Stomach (tissue), 8 donors: ENCODE measurements at regions not wholly inside any gene's neighbourhood (a gene's known extent, or its start where the extent isn't known, plus 50 kb on each side); places are given as distances from the start of the nearest gene placed in this dataset.
"Not testable (repeated sequence)": the region's sequence is repeated elsewhere in the genome, so short reads cannot be mapped to it uniquely, and the experiment has no call there.

Source experiments
- DNase-seq, 2 donors: peaks; one replicate each; pipeline versions ENCODE4 v3.0.0 to v3.0.0-alpha.2; 2013 to 2019
- H3K27ac ChIP-seq, 5 donors: fragments of 200-600 bp in 4 of 5; sonication (generic) in 4 of 5; one replicate each; pipeline ENCODE4 v1.5.1; 2013 to 2019; ENCODE audit warnings: mild to moderate bottlenecking in 1 of 5, moderate library complexity in 1 of 5
- H3K27me3 ChIP-seq, 3 donors: fragments of 200-600 bp; sonication (generic); one replicate each; pipeline ENCODE4 v1.5.1; 2017 to 2019; ENCODE audit warnings: mixed run types in 1 of 3
- H3K36me3 ChIP-seq, 4 donors: fragments of 200-600 bp; sonication (generic); 1 replicate in 3 of 4; 2 replicates in 1 of 4; pipeline ENCODE4 v1.5.1; 2016 to 2019
- H3K4me1 ChIP-seq, 4 donors: fragments of 200-600 bp; sonication (generic); one replicate each; pipeline ENCODE4 v1.5.1; 2016 to 2019
- H3K4me3 ChIP-seq, 4 donors: fragments of 200-600 bp; sonication (generic) in 3 of 4; one replicate each; pipeline ENCODE4 v1.5.1; 2016 to 2019; ENCODE audit warnings: mild to moderate bottlenecking in 1 of 4
- H3K9me3 ChIP-seq, 4 donors: fragments of 200-600 bp; sonication (generic); one replicate each; pipeline ENCODE4 v1.5.1; 2016 to 2019
- EP300 ChIP-seq: sonication (generic); formaldehyde crosslinking; IDR thresholded peaks from one replicate; pipeline ENCODE4 v1.6.1; 2017; ENCODE audit warnings: antibody characterized with exemption
- POLR2A ChIP-seq, 4 donors: fragments of 450-650 bp; IDR thresholded peaks; one replicate each; pipeline ENCODE4 v1.6.1; 2016; ENCODE audit warnings: antibody characterized with exemption in 4 of 4, control low read depth in 2 of 4, mild to moderate bottlenecking in 1 of 4, moderate library complexity in 1 of 4
- POLR2AphosphoS5 ChIP-seq, 3 donors: sonication (generic); formaldehyde crosslinking; IDR thresholded peaks; one replicate each; pipeline ENCODE4 v1.6.1; 2016; ENCODE audit warnings: antibody characterized with exemption in 3 of 3
- whole genome bisulfite sequencing, 5 donors: extraction: QIAGEN DNeasy Blood & Tissue Kit in 3 of 5; methylation state at CpG; one replicate each; pipeline versions ENCODE4 v1.1.5 to v1.1.7; 2013 to 2018; 5-methylcytosine and 5-hydroxymethylcytosine counted together
- intact Hi-C: fragments of 100-400 bp; cut with DNase I; formaldehyde crosslinking; loops from one replicate; pipeline ENCODE4 v1.15.1; 2023; ENCODE audit warnings: low total_unique reads
- TF ChIP-seq, protein P1 (sequence below), 7 experiments: fragments of 450-650 bp in 4 of 7; fragments of 200-600 bp in 3 of 7; sonication (generic) in 3 of 7; IDR thresholded peaks; one replicate each; pipeline ENCODE4 v1.5.1; 2016 to 2019; ENCODE audit warnings: antibody characterized with exemption in 7 of 7, control low read depth in 2 of 7, mild to moderate bottlenecking in 1 of 7
- donor health status: healthy with polysubstance abuse.
- donor health status: Bipolar disorder and iron deficiency.
- donor health status: healthy.

DNA sequence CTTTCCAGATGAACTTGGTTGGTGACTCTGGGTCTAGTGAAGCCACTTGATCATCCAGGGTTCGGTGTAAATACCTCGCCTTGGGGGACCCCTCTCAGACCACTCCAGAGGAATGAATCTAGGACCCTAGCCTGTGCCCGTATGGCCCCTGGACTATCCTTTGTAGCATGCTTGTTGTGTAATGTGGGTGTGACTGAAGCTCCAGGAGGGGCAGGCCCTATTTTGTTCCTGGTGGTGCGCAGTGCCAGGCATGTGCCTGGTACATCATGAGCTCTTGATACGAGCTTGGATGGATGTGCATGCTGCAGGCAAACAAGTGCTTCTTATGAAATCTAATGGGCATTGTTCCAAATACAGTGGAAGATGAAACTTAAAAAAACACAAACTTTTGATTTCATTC is 82.8 kb downstream of the EBLN2 start:
- Histone ChIP-seq H3K36me3 (no peaks in the 10 kb centered on the region), H3K9me3 (no peaks in the 10 kb centered on the region), H3K27me3 (no peaks in the 10 kb centered on the region), H3K4me3 (no peak overlapping the region), H3K27ac (no peak overlapping the region), H3K4me1 (peaks cover 0 to 12% (median 10%) of the 10 kb centered on the region in 4 donors)
- 75 to 84% (median 76%) methylated on average over 5 of the region's 5 CpGs for WGBS, 5 donors
- TF ChIP-seq, protein P1, sequence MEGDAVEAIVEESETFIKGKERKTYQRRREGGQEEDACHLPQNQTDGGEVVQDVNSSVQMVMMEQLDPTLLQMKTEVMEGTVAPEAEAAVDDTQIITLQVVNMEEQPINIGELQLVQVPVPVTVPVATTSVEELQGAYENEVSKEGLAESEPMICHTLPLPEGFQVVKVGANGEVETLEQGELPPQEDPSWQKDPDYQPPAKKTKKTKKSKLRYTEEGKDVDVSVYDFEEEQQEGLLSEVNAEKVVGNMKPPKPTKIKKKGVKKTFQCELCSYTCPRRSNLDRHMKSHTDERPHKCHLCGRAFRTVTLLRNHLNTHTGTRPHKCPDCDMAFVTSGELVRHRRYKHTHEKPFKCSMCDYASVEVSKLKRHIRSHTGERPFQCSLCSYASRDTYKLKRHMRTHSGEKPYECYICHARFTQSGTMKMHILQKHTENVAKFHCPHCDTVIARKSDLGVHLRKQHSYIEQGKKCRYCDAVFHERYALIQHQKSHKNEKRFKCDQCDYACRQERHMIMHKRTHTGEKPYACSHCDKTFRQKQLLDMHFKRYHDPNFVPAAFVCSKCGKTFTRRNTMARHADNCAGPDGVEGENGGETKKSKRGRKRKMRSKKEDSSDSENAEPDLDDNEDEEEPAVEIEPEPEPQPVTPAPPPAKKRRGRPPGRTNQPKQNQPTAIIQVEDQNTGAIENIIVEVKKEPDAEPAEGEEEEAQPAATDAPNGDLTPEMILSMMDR (IDR thresholded peaks at IDR 0.05): no peak
- TF ChIP-seq EP300 (no peak), POLR2A (IDR thresholded peaks at IDR 0.05) (no peak), POLR2AphosphoS5 (IDR thresholded peaks at IDR 0.05) (no peak)
- DNase-seq: peak in 1 of 2 donors; percentile 26
- intact Hi-C loops: no loop called here

DNA sequence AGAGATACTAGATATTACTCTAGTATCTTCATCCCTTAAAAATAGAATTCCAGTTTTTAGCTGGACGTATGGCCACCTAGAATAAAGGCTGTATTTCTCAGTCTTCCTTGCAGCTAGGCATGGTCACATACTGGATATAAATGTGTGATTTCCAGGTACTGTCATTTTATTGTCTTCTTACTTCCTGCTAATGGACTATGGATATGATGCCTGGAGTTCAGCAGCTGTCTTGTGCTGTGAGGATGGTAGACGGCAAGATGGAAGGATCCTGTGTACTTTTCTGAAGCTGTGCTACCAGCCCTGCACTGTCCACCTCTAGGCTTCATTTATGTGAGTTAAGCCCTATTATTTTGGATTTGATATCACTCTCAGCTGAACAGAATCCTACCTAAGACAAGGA is 83.4 kb downstream of the EBLN2 start:
- H3K27me3 ChIP-seq: no peaks in the 10 kb centered on the region
- H3K36me3 ChIP-seq: no peaks in the 10 kb centered on the region
- intact Hi-C loops: no loop called here
- H3K27ac ChIP-seq: no peak overlapping the region
- no peak overlapping the region for H3K4me3 ChIP-seq
- WGBS, 5 donors: 88 to 95% (median 93%) methylated on average over 2 of the region's 2 CpGs
- no peak for TF ChIP-seq POLR2AphosphoS5 (IDR thresholded peaks at IDR 0.05)
- TF ChIP-seq EP300: no peak
- TF ChIP-seq, protein P1 (IDR thresholded peaks at IDR 0.05): no peak
- TF ChIP-seq POLR2A (IDR thresholded peaks at IDR 0.05): no peak
- H3K4me1 ChIP-seq: peaks cover 0 to 12% (median 10%) of the 10 kb centered on the region in 4 donors
- H3K9me3 ChIP-seq: no peaks in the 10 kb centered on the region
- no peak for DNase-seq

DNA sequence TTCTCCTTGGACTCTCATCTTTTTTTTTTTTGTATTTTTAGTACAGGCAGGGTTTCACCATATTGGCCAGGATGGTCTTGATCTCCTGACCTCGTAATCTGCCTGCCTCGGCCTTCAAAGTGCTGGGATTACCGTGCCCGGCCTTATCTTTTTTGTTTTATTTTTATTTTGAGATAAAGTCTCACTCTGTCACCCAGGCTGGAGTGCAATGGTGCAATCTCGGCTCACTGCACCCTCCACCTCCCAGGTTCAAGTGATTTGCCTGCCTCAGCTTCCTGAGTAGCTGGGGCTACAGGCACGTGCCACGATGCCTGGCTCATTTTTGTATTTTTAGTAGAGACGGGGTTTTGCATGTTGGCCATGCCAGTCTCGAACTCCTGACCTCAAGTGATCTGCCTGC is 86.0 kb downstream of the EBLN2 start:
- DNase-seq, H3K9me3 ChIP-seq, H3K27me3 ChIP-seq, H3K4me3 ChIP-seq, H3K27ac ChIP-seq, intact Hi-C loops, H3K36me3 ChIP-seq: not testable (repeated sequence)
- 23 to 48% (median 35%) methylated on average over 9 of the region's 9 CpGs for WGBS, 5 donors
- H3K4me1 ChIP-seq: peaks cover 0 to 12% (median 10%) of the 10 kb centered on the region in 4 donors

DNA sequence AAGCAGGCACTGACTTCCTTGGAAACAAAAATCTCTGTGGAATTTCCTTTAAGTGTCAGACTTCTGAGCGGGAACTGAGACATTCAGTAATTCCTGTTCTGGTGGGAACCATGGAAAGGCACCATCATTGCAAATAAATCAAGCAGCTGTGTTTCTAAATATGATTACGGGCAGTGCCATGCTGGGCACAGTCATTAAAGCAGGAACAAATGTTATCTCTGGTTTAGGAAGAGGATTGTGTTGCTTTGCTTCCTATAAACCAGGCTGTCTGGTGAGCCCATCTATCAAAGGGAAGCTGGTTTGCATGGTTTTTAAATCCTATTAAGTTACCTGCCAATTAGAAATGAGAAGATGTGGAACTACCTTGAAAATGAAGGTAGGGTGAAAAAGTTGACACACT is 86.7 kb downstream of the EBLN2 start:
- Histone ChIP-seq H3K27ac (peak overlapping the region in 2 of 5 donors; percentile 6 to 45), H3K4me1 (peaks cover 0 to 12% (median 10%) of the 10 kb centered on the region in 4 donors), H3K36me3 (no peaks in the 10 kb centered on the region), H3K9me3 (no peaks in the 10 kb centered on the region), H3K27me3 (no peaks in the 10 kb centered on the region), H3K4me3 (no peak overlapping the region)
- no peak for DNase-seq
- 26 to 49% (median 33%) methylated on average over 2 of the region's 2 CpGs for WGBS, 5 donors
- no peak for TF ChIP-seq POLR2A (IDR thresholded peaks at IDR 0.05)
- TF ChIP-seq, protein P1 (IDR thresholded peaks at IDR 0.05): no peak
- no peak for TF ChIP-seq EP300
- no peak for TF ChIP-seq POLR2AphosphoS5 (IDR thresholded peaks at IDR 0.05)
- intact Hi-C loops: no loop called here

DNA sequence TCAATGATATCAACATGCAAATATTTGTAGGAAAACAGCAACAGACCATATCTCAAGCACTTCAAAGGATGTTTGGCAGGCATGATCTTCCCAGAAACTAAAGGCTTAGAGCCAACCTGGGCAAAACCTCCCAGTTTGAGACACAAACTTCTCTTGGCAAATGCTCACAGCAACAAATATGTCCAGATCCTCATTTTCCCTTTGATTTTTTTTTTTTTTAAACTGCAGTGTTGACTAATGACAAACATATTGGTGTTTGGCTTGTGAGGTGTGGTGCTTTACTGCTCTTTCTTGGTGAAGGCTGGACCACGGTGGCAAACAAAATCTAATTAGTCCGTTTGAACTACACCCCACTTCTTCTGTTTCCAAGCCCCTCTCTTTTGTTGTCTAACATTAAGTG is 87.2 kb downstream of the EBLN2 start:
- TF ChIP-seq POLR2A (IDR thresholded peaks at IDR 0.05): no peak
- no peak for TF ChIP-seq EP300
- TF ChIP-seq, protein P1 (IDR thresholded peaks at IDR 0.05): no peak
- no peak for TF ChIP-seq POLR2AphosphoS5 (IDR thresholded peaks at IDR 0.05)
- H3K36me3 ChIP-seq: no peaks in the 10 kb centered on the region
- H3K4me1 ChIP-seq: peaks cover 0 to 12% (median 10%) of the 10 kb centered on the region in 4 donors
- H3K27me3 ChIP-seq: no peaks in the 10 kb centered on the region
- no peak overlapping the region for H3K4me3 ChIP-seq
- peak in 1 of 2 donors; percentile 38 for DNase-seq
- 16 to 42% (median 20%) methylated on average over 2 of the region's 2 CpGs for WGBS, 5 donors
- intact Hi-C loops: no loop called here
- H3K9me3 ChIP-seq: no peaks in the 10 kb centered on the region
- no peak overlapping the region for H3K27ac ChIP-seq
